Upper lobe of left lung (tissue), 4 donors: ENCODE measurements at regions not wholly inside any gene's neighbourhood (a gene's known extent, or its start where the extent isn't known, plus 50 kb on each side); places are given as distances from the start of the nearest gene placed in this dataset.

ENCODE experiments used
- EP300 ChIP-seq, 4 donors: sonication (generic); formaldehyde crosslinking; IDR thresholded peaks; one replicate each; pipeline ENCODE4 v1.5.1; 2017; ENCODE audit warnings: antibody characterized with exemption in 4 of 4, control low read depth in 2 of 4
- POLR2AphosphoS5 ChIP-seq, 2 donors: sonication (generic); formaldehyde crosslinking; IDR thresholded peaks; one replicate each; pipeline ENCODE4 v1.5.1; 2017; ENCODE audit warnings: antibody characterized with exemption in 2 of 2
- TF ChIP-seq, protein P1 (sequence below), 6 experiments: fragments of 450-650 bp in 4 of 6; fragments of 200-600 bp in 2 of 6; sonication (generic) in 2 of 6; IDR thresholded peaks; one replicate each; pipeline ENCODE4 v1.5.1; 2016 to 2019; ENCODE audit warnings: antibody characterized with exemption in 6 of 6

DNA sequence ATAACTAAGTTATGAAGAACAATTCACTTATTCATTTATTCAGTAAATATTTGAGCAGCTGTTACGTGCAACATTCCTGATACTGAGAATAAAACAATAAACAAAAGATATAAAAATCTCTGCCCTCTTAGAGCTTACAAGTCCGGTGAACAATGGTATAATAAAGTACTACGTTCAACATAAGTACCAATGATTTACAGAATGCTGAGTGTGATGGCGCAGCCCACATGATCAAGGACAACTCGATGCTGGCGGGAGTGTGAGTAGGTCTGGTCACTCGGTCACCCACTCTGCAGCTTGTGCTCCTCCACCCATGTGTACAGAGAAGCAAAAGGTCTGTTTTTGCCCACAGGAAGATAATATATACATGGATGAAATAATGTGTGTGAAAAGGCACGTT, 254.3 kb downstream of the BCL11A start:
- no peak for TF ChIP-seq EP300 (IDR thresholded peaks at IDR 0.05)
- TF ChIP-seq, protein P1, sequence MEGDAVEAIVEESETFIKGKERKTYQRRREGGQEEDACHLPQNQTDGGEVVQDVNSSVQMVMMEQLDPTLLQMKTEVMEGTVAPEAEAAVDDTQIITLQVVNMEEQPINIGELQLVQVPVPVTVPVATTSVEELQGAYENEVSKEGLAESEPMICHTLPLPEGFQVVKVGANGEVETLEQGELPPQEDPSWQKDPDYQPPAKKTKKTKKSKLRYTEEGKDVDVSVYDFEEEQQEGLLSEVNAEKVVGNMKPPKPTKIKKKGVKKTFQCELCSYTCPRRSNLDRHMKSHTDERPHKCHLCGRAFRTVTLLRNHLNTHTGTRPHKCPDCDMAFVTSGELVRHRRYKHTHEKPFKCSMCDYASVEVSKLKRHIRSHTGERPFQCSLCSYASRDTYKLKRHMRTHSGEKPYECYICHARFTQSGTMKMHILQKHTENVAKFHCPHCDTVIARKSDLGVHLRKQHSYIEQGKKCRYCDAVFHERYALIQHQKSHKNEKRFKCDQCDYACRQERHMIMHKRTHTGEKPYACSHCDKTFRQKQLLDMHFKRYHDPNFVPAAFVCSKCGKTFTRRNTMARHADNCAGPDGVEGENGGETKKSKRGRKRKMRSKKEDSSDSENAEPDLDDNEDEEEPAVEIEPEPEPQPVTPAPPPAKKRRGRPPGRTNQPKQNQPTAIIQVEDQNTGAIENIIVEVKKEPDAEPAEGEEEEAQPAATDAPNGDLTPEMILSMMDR (IDR thresholded peaks at IDR 0.05), result no peak
- no peak for TF ChIP-seq POLR2AphosphoS5 (IDR thresholded peaks at IDR 0.05)
